ENCODE measurements at regions not wholly inside any gene's neighbourhood (a gene's known extent, or its start where the extent isn't known, plus 50 kb on each side); places are given as distances from the start of the nearest gene placed in this dataset.

DNA sequence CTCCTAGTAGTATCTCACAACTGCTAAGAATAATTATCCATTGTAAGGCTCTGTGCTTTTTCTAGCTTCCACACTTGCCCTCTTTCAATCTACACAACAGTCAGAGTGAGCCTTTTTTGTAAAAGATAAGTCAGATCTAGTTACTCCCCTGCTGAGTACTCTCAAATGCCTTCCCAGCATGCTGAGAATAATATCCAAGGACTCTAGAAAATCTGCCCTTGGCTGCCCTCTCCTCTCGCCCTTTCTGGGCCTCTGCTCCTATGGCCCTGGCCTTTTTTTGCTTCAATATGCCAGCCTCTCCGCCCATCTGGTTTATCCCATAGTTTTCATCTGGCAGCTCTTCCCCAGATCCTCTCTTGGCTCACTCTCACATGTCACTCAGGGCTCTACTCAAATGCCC lies 455.9 kb upstream of the UBE2E3 start:
- TF ChIP-seq, protein P1, sequence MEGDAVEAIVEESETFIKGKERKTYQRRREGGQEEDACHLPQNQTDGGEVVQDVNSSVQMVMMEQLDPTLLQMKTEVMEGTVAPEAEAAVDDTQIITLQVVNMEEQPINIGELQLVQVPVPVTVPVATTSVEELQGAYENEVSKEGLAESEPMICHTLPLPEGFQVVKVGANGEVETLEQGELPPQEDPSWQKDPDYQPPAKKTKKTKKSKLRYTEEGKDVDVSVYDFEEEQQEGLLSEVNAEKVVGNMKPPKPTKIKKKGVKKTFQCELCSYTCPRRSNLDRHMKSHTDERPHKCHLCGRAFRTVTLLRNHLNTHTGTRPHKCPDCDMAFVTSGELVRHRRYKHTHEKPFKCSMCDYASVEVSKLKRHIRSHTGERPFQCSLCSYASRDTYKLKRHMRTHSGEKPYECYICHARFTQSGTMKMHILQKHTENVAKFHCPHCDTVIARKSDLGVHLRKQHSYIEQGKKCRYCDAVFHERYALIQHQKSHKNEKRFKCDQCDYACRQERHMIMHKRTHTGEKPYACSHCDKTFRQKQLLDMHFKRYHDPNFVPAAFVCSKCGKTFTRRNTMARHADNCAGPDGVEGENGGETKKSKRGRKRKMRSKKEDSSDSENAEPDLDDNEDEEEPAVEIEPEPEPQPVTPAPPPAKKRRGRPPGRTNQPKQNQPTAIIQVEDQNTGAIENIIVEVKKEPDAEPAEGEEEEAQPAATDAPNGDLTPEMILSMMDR (IDR thresholded peaks at IDR 0.05) = no peak
- TF ChIP-seq POLR2A (IDR thresholded peaks at IDR 0.05) = no peak
